Caco-2 (cell line): ENCODE measurements at regions not wholly inside any gene's neighbourhood (a gene's known extent, or its start where the extent isn't known, plus 50 kb on each side); places are given as distances from the start of the nearest gene placed in this dataset. TPM values are rescaled to one million over a fixed set of nuclear protein-coding genes. Genes with fewer than 3 reads are reported as not detected.

Source experiments
- BruUV-seq: library from RNA; stranded (reverse); fragments of 400-500 nt; replicated peaks from 2 replicates; lab custom pipeline; 2021; lab: Mats Ljungman, UMichigan
- CTCF ChIA-PET: fragments of 300-600 bp; sonication (Branson Sonifier 250); formaldehyde crosslinking; loops from one replicate; lab custom pipeline; 2022; ENCODE audit warnings: antibody characterized with exemption; lab: Charles Lee
- POLR2A ChIA-PET: fragments of 300-600 bp; sonication (Branson Sonifier 250); formaldehyde crosslinking; loops from one replicate; lab custom pipeline; 2022; ENCODE audit warnings: antibody characterized with exemption; lab: Charles Lee
- DNase-seq, 2 experiments: peaks; one replicate each; pipeline versions ENCODE4 v3.0.0 to v3.0.0-alpha.2; 2020 to 2022
- H3K27me3 ChIP-seq: replicated peaks from 2 replicates; pipeline ENCODE4 v1.6.0; 2011; ENCODE audit warnings: low read length; ENCODE audit not compliant: control insufficient read depth, insufficient read depth
- H3K36me3 ChIP-seq: 2 replicates; pipeline ENCODE4 v1.5.1; 2011; ENCODE audit warnings: low read length; ENCODE audit not compliant: control insufficient read depth, insufficient read depth
- H3K4me1 ChIP-seq: fragments of 250-450 bp; sonication (Bioruptor Pico); 2 replicates; pipeline ENCODE4 v1.5.1; 2020; ENCODE audit warnings: mild to moderate bottlenecking
- H3K4me3 ChIP-seq: 2 replicates; pipeline ENCODE4 v1.5.1; 2011; ENCODE audit warnings: low read depth, mild to moderate bottlenecking, control low read depth, low read length
- H3K9me3 ChIP-seq: fragments of 250-450 bp; sonication (Bioruptor Pico); 2 replicates; pipeline ENCODE4 v1.5.1; 2020; ENCODE audit warnings: mild to moderate bottlenecking, moderate library complexity
- H3K27ac Mint-ChIP-seq: one replicate; pipeline ENCODE4 v1.8.0; 2022; ENCODE audit warnings: mixed read lengths; ENCODE audit not compliant: unreplicated experiment
- H3K27me3 Mint-ChIP-seq: one replicate; pipeline ENCODE4 v1.8.0; 2022; ENCODE audit warnings: mixed read lengths; ENCODE audit not compliant: insufficient read depth, unreplicated experiment
- H3K36me3 Mint-ChIP-seq: one replicate; pipeline ENCODE4 v1.8.0; 2022; ENCODE audit warnings: mild to moderate bottlenecking, mixed read lengths; ENCODE audit not compliant: insufficient read depth, unreplicated experiment
- H3K4me1 Mint-ChIP-seq: one replicate; pipeline ENCODE4 v1.8.0; 2022; ENCODE audit warnings: low read depth, mixed read lengths; ENCODE audit not compliant: unreplicated experiment
- H3K4me3 Mint-ChIP-seq: one replicate; pipeline ENCODE4 v1.8.0; 2022; ENCODE audit warnings: mild to moderate bottlenecking, moderate library complexity, mixed read lengths; ENCODE audit not compliant: unreplicated experiment
- H3K9me3 Mint-ChIP-seq: one replicate; pipeline ENCODE4 v1.8.0; 2022; ENCODE audit warnings: mixed read lengths; ENCODE audit not compliant: unreplicated experiment
- intact Hi-C: fragments of 100-400 bp; cut with micrococcal nuclease; formaldehyde crosslinking; loops from one replicate; pipeline ENCODE4 v1.10.0; 2022; ENCODE audit not compliant: unreplicated experiment
- microRNA-seq: library from miRNA; unstranded; fragments of <30 nt; microRNA quantifications from one replicate; pipeline ENCODE4 v1.2.0, GENCODE V29; 2022
- TF ChIP-seq, protein P1 (sequence below), 2 experiments: fragments of 200-600 bp in 1 of 2; IDR thresholded peaks; 1 replicate in 1 of 2; 2 replicates in 1 of 2; pipeline versions ENCODE4 v1.5.1 to v1.8.0; 2011 to 2022; ENCODE audit warnings: antibody characterized with exemption in 1 of 2, control low read depth in 1 of 2, inconsistent platforms in 1 of 2, low read depth in 1 of 2, low read length in 1 of 2, mild to moderate bottlenecking in 1 of 2, moderate library complexity in 1 of 2; ENCODE audit not compliant: insufficient read depth in 1 of 2, severe bottlenecking in 1 of 2, unreplicated experiment in 1 of 2

GRCh38 chr6:155505608-155505989 lies 50.0 kb upstream of the NOX3 start:
- CTCF ChIA-PET, result no interaction called here
- no peak overlapping the region for H3K4me3 ChIP-seq
- H3K9me3 Mint-ChIP-seq, result peaks cover 10% of the 10 kb centered on the region
- no peak overlapping the region for H3K27ac Mint-ChIP-seq
- H3K9me3 ChIP-seq, result no peaks in the 10 kb centered on the region; the same call in 1 of the 2 replicates
- H3K4me1 Mint-ChIP-seq, result no peaks in the 10 kb centered on the region
- no peaks in the 10 kb centered on the region for H3K36me3 Mint-ChIP-seq
- TF ChIP-seq, protein P1, sequence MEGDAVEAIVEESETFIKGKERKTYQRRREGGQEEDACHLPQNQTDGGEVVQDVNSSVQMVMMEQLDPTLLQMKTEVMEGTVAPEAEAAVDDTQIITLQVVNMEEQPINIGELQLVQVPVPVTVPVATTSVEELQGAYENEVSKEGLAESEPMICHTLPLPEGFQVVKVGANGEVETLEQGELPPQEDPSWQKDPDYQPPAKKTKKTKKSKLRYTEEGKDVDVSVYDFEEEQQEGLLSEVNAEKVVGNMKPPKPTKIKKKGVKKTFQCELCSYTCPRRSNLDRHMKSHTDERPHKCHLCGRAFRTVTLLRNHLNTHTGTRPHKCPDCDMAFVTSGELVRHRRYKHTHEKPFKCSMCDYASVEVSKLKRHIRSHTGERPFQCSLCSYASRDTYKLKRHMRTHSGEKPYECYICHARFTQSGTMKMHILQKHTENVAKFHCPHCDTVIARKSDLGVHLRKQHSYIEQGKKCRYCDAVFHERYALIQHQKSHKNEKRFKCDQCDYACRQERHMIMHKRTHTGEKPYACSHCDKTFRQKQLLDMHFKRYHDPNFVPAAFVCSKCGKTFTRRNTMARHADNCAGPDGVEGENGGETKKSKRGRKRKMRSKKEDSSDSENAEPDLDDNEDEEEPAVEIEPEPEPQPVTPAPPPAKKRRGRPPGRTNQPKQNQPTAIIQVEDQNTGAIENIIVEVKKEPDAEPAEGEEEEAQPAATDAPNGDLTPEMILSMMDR (IDR thresholded peaks at IDR 0.05; ENCODE audit: insufficient read depth in 1 of 2, low read depth in 1 of 2, low read length in 1 of 2, severe bottlenecking in 1 of 2, unreplicated experiment in 1 of 2), result no peak
- no peak overlapping the region for H3K4me3 Mint-ChIP-seq
- H3K27me3 ChIP-seq, result no peaks in the 10 kb centered on the region
- BruUV-seq, result no TSS peak
- intact Hi-C loops, result no loop called here
- no peak for DNase-seq
- H3K4me1 ChIP-seq, result no peaks in the 10 kb centered on the region
- H3K27me3 Mint-ChIP-seq, result no peaks in the 10 kb centered on the region
- POLR2A ChIA-PET, result no interaction called here
- no peaks in the 10 kb centered on the region for H3K36me3 ChIP-seq

Small RNAs in the stretch of these regions (microRNA-seq; reads per million reads assigned to microRNA genes)
- not detected for gene MIR1202
